HepG2 (cell line): ENCODE measurements at regions not wholly inside any gene's neighbourhood (a gene's known extent, or its start where the extent isn't known, plus 50 kb on each side); places are given as distances from the start of the nearest gene placed in this dataset.

Source experiments
- ATAC-seq: fragments of 200-7000 bp; cut with Tn5 transposase; 3 replicates; pipeline ENCODE4 v1.9.1; 2020; ENCODE audit warnings: mild to moderate bottlenecking, moderate library complexity
- BruUV-seq: library from RNA; stranded (reverse); fragments of 400-500 nt; replicated peaks from 2 replicates; lab custom pipeline; 2021; lab: Mats Ljungman, UMichigan
- CTCF ChIA-PET: fragments of 300-600 bp; formaldehyde crosslinking; extraction: SDS; loops from one replicate; lab custom pipeline; 2021; ENCODE audit warnings: low total read pairs, inconsistent platforms, low intra/inter-chr PET ratio; lab: Yijun Ruan, JAX
- POLR2A ChIA-PET: fragments of 350-600 bp; sonication (Branson Sonifier 250); formaldehyde crosslinking; loops from one replicate; lab custom pipeline; 2020; ENCODE audit warnings: antibody characterized with exemption, inconsistent platforms; lab: Yijun Ruan, JAX
- DNase-seq: peaks from one replicate; pipeline ENCODE4 v3.0.0-alpha.2; 2015; ENCODE audit warnings: low spot score
- FAIRE-seq: peaks from 3 replicates; lab custom pipeline; 2011; peaks lifted over from hg19 to GRCh38; lab: Jason Lieb, UNC
- H2AFZ ChIP-seq: one replicate; pipeline ENCODE4 v1.6.1; 2011; ENCODE audit warnings: low read length, inconsistent platforms
- H3K27ac ChIP-seq: fragments of 300-600 bp; 3 replicates; pipeline ENCODE4 v1.8.0; 2011; ENCODE audit warnings: mixed run types, mild to moderate bottlenecking, mixed read lengths, low read length, inconsistent platforms; ENCODE audit not compliant: insufficient read depth; ENCODE audit errors: extremely low read length
- H3K27me3 ChIP-seq, 2 experiments: fragments of 200-600 bp in 1 of 2; 2 replicates in 1 of 2; 3 replicates in 1 of 2; pipeline versions ENCODE4 v1.6.0 to v1.8.0; 2011; ENCODE audit warnings: low read length in 2 of 2, mild to moderate bottlenecking in 2 of 2, moderate library complexity in 2 of 2, inconsistent platforms in 1 of 2; ENCODE audit not compliant: insufficient read depth in 2 of 2, control insufficient read depth in 1 of 2
- H3K36me3 ChIP-seq, 2 experiments: fragments of 200-600 bp in 1 of 2; replicated peaks in 1 of 2; 2 replicates in 1 of 2; 3 replicates in 1 of 2; pipeline versions ENCODE4 v1.5.1 to v1.8.0; 2011; ENCODE audit warnings: low read length in 2 of 2, inconsistent platforms in 1 of 2; ENCODE audit not compliant: insufficient read depth in 2 of 2, control insufficient read depth in 1 of 2
- H3K4me1 ChIP-seq: 2 replicates; pipeline ENCODE4 v1.5.1; 2012; ENCODE audit warnings: low read length, inconsistent platforms; ENCODE audit not compliant: insufficient read depth
- H3K4me2 ChIP-seq: 2 replicates; pipeline ENCODE4 v1.6.0; 2011; ENCODE audit warnings: low read depth, low read length, inconsistent platforms
- H3K4me3 ChIP-seq, 3 experiments: fragments of 200-600 bp in 1 of 3; sonication (generic), shearing (Covaris generic) in 1 of 3; replicated peaks in 1 of 3; 2 replicates each; pipeline ENCODE4 v1.5.1; 2011 to 2016; ENCODE audit warnings: low read length in 3 of 3, inconsistent platforms in 2 of 3, low read depth in 2 of 3, mild to moderate bottlenecking in 2 of 3, control low read depth in 1 of 3, mixed read lengths in 1 of 3; ENCODE audit not compliant: insufficient read depth in 1 of 3
- H3K79me2 ChIP-seq: one replicate; pipeline ENCODE4 v1.6.1; 2011; ENCODE audit warnings: low read length, inconsistent platforms; ENCODE audit not compliant: insufficient read depth
- H3K9ac ChIP-seq: 2 replicates; pipeline ENCODE4 v1.6.0; 2011; ENCODE audit warnings: mild to moderate bottlenecking, low read depth, low read length, inconsistent platforms; ENCODE audit not compliant: insufficient read depth
- H3K9me3 ChIP-seq: 2 replicates; pipeline ENCODE4 v1.5.1; 2012; ENCODE audit warnings: mild to moderate bottlenecking, low read length
- H4K20me1 ChIP-seq: 2 replicates; pipeline ENCODE4 v1.6.0; 2011; ENCODE audit warnings: inconsistent platforms, mild to moderate bottlenecking, low read length, moderate library complexity; ENCODE audit not compliant: insufficient read depth
- GMEB1 ChIP-seq: sonication (generic); formaldehyde crosslinking; IDR thresholded peaks from 2 replicates; pipeline ENCODE4 v1.5.1; 2020; ENCODE audit warnings: missing genetic modification reagents, mild to moderate bottlenecking, borderline replicate concordance
- HOXA3 ChIP-seq: sonication (generic); formaldehyde crosslinking; IDR thresholded peaks from 2 replicates; pipeline ENCODE4 v1.5.0; 2020; ENCODE audit warnings: missing genetic modification reagents
- IKZF5 ChIP-seq: IDR thresholded peaks from 2 replicates; pipeline ENCODE4 v1.6.1; 2018; ENCODE audit warnings: missing genetic modification reagents, mild to moderate bottlenecking, missing compliant biosample characterization
- MTA3 ChIP-seq: sonication (generic); formaldehyde crosslinking; IDR thresholded peaks from 2 replicates; pipeline ENCODE4 v1.4.0; 2020; ENCODE audit warnings: missing genetic modification reagents
- WIZ ChIP-seq: sonication (generic); formaldehyde crosslinking; IDR thresholded peaks from 2 replicates; pipeline ENCODE4 v1.5.1; 2020; ENCODE audit warnings: mild to moderate bottlenecking, missing genetic modification reagents
- ZFP90 ChIP-seq: sonication (generic); formaldehyde crosslinking; IDR thresholded peaks from 2 replicates; pipeline ENCODE4 v1.8.0; 2022; ENCODE audit warnings: missing genetic modification reagents, mild to moderate bottlenecking, inconsistent platforms, borderline replicate concordance
- ZNF160 ChIP-seq: sonication (generic); formaldehyde crosslinking; IDR thresholded peaks from 2 replicates; pipeline ENCODE4 v1.8.0; 2022; ENCODE audit warnings: mild to moderate bottlenecking, inconsistent platforms, missing genetic modification reagents
- ZNF24 ChIP-seq: fragments of 450-650 bp; IDR thresholded peaks from 2 replicates; pipeline ENCODE4 v1.6.1; 2017; ENCODE audit warnings: antibody characterized with exemption, mild to moderate bottlenecking
- ZNF331 ChIP-seq: sonication (generic); formaldehyde crosslinking; IDR thresholded peaks from 2 replicates; pipeline ENCODE4 v1.4.0; 2020; ENCODE audit warnings: missing genetic modification reagents
- ZNF614 ChIP-seq: IDR thresholded peaks from 2 replicates; pipeline ENCODE4 v1.6.1; 2018; ENCODE audit warnings: missing biosample characterization, missing genetic modification reagents, inconsistent platforms, borderline replicate concordance
- ZNF615 ChIP-seq: sonication (generic); formaldehyde crosslinking; IDR thresholded peaks from 2 replicates; pipeline ENCODE4 v1.5.0; 2020; ENCODE audit warnings: mild to moderate bottlenecking, missing genetic modification reagents, borderline replicate concordance
- ZNF724P ChIP-seq: sonication (generic); formaldehyde crosslinking; IDR thresholded peaks from 2 replicates; pipeline ENCODE4 v1.8.0; 2022; ENCODE audit warnings: missing genetic modification reagents, borderline replicate concordance
- ZNF75D ChIP-seq: sonication (generic); formaldehyde crosslinking; IDR thresholded peaks from 2 replicates; pipeline ENCODE4 v1.8.1; 2023; ENCODE audit warnings: missing genetic modification reagents, mild to moderate bottlenecking, borderline replicate concordance
- WGBS: methylation state at CpG from one replicate; pipeline ENCODE4 v1.1.6; 2017; ENCODE audit warnings: low lambda C conversion rate; 5-methylcytosine and 5-hydroxymethylcytosine counted together
- in situ Hi-C: cut with HindIII; loops from 2 replicates; pipeline ENCODE4 v1.10.0; 2017; ENCODE audit warnings: low pct_unique_long_range_greater_than_20kb; ENCODE audit not compliant: extremely low pct_ligation_motif_present
- intact Hi-C: fragments of 100-400 bp; cut with micrococcal nuclease; formaldehyde crosslinking; loops from one replicate; pipeline ENCODE4 v1.10.0; 2022; ENCODE audit not compliant: unreplicated experiment

- no TSS peak for BruUV-seq
- intact Hi-C loops = no loop called here
Observed at GRCh38 chr12:92562063-92562734, 140.6 kb upstream of the PLEKHG7 start.

More at GRCh38 chr12:92562063-92562734, 140.6 kb upstream of the PLEKHG7 start:
- Histone ChIP-seq H3K79me2 (no peaks in the 10 kb centered on the region), H3K4me2 (no peak overlapping the region), H3K4me1 (peaks cover 5% of the 10 kb centered on the region; the same call in 1 of the 2 replicates), H3K9ac (no peak overlapping the region), H3K27me3 (no peaks in the 10 kb centered on the region), H2AFZ (no peak overlapping the region), H3K27ac (no peak overlapping the region), H3K36me3 (no peaks in the 10 kb centered on the region), H4K20me1 (no peaks in the 10 kb centered on the region), H3K4me3 (no peak overlapping the region), H3K9me3 (no peaks in the 10 kb centered on the region)
- ChIA-PET POLR2A (no interaction called here), CTCF (no interaction called here)
- TF ChIP-seq IKZF5 (CRISPR knock-in tag) = no peak
- no peak for TF ChIP-seq MTA3 (CRISPR knock-in tag)
- TF ChIP-seq ZNF331 = no peak
- no peak for TF ChIP-seq ZNF75D
- no peak for TF ChIP-seq ZNF614
- no peak for TF ChIP-seq GMEB1 (CRISPR knock-in tag)
- TF ChIP-seq ZNF160 = no peak
- TF ChIP-seq ZNF24 = no peak
- no peak for TF ChIP-seq HOXA3 (CRISPR knock-in tag)
- no peak for TF ChIP-seq ZNF724P
- TF ChIP-seq ZNF615 (CRISPR knock-in tag) = no peak
- no peak for TF ChIP-seq WIZ (CRISPR knock-in tag)
- no peak for TF ChIP-seq ZFP90
- no peak for FAIRE-seq
- WGBS = 32% methylated on average over 3 of the region's 3 CpGs
- ATAC-seq = no peak
- in situ Hi-C loops = no loop called here
- no peak for DNase-seq
